ENCODE measurements at regions not wholly inside any gene's neighbourhood (a gene's known extent, or its start where the extent isn't known, plus 50 kb on each side); places are given as distances from the start of the nearest gene placed in this dataset.

- no peak for ATAC-seq (replicated peaks; ENCODE audit: extremely low read depth, poor library complexity, severe bottlenecking)
- Mint-ChIP-seq H3K9me3 (no peaks in the 10 kb centered on the region), H3K4me1 (peaks cover under 1% of the 10 kb centered on the region), H3K27me3 (peaks cover 26% of the 10 kb centered on the region), H3K4me3 (no peak overlapping the region), H3K27ac (ENCODE audit: low read depth) (no peak overlapping the region), H3K36me3 (ENCODE audit: insufficient read depth) (no peaks in the 10 kb centered on the region)
- no peak for DNase-seq (ENCODE audit: low spot score in 2 of 2)
Measured at GRCh38 chr3:72350761-72351505, 497.3 kb downstream of the SHQ1 start.

- H3K4me3 Mint-ChIP-seq, result no peak overlapping the region
- peaks cover 22% of the 10 kb centered on the region for H3K27me3 Mint-ChIP-seq
- DNase-seq (ENCODE audit: low spot score in 2 of 2) (no peak), ATAC-seq (replicated peaks; ENCODE audit: extremely low read depth, poor library complexity, severe bottlenecking) (no peak)
- no peaks in the 10 kb centered on the region for H3K9me3 Mint-ChIP-seq
- H3K4me1 Mint-ChIP-seq, result peaks cover 13% of the 10 kb centered on the region
- no peaks in the 10 kb centered on the region for H3K36me3 Mint-ChIP-seq (ENCODE audit: insufficient read depth)
- H3K27ac Mint-ChIP-seq (ENCODE audit: low read depth), result no peak overlapping the region
Measured at GRCh38 chr3:72348357-72348756, 499.9 kb downstream of the SHQ1 start.

- Mint-ChIP-seq H3K4me1 (peaks cover 13% of the 10 kb centered on the region), H3K27ac (ENCODE audit: low read depth) (no peak overlapping the region), H3K27me3 (peaks cover 18% of the 10 kb centered on the region), H3K9me3 (no peaks in the 10 kb centered on the region), H3K36me3 (ENCODE audit: insufficient read depth) (no peaks in the 10 kb centered on the region), H3K4me3 (no peak overlapping the region)
- no peak for ATAC-seq (replicated peaks; ENCODE audit: extremely low read depth, poor library complexity, severe bottlenecking)
- no peak for DNase-seq (ENCODE audit: low spot score in 2 of 2)
Measured at GRCh38 chr3:72347819-72348319, 500.4 kb downstream of the SHQ1 start.

GRCh38 chr3:72346526-72346926 lies 501.7 kb downstream of the SHQ1 start:
- peaks cover 13% of the 10 kb centered on the region for H3K4me1 Mint-ChIP-seq
- no peaks in the 10 kb centered on the region for H3K36me3 Mint-ChIP-seq (ENCODE audit: insufficient read depth)
- H3K4me3 Mint-ChIP-seq, result no peak overlapping the region
- H3K27ac Mint-ChIP-seq (ENCODE audit: low read depth), result no peak overlapping the region
- H3K9me3 Mint-ChIP-seq, result no peaks in the 10 kb centered on the region
- no peak for ATAC-seq (replicated peaks; ENCODE audit: extremely low read depth, poor library complexity, severe bottlenecking)
- no peak for DNase-seq (ENCODE audit: low spot score in 2 of 2)
- peaks cover 4% of the 10 kb centered on the region for H3K27me3 Mint-ChIP-seq

- ATAC-seq (replicated peaks; ENCODE audit: extremely low read depth, poor library complexity, severe bottlenecking) (no peak), DNase-seq (ENCODE audit: low spot score in 2 of 2) (no peak)
- Mint-ChIP-seq H3K4me1 (peaks cover 13% of the 10 kb centered on the region), H3K4me3 (no peak overlapping the region), H3K27ac (ENCODE audit: low read depth) (no peak overlapping the region), H3K27me3 (no peaks in the 10 kb centered on the region), H3K9me3 (no peaks in the 10 kb centered on the region), H3K36me3 (ENCODE audit: insufficient read depth) (no peaks in the 10 kb centered on the region)
Measured at GRCh38 chr3:72345980-72346379, 502.3 kb downstream of the SHQ1 start.

GRCh38 chr3:72345237-72345878 lies 502.9 kb downstream of the SHQ1 start:
- no peak for DNase-seq (ENCODE audit: low spot score in 2 of 2)
- H3K4me3 Mint-ChIP-seq, result no peak overlapping the region
- H3K4me1 Mint-ChIP-seq, result peaks cover 13% of the 10 kb centered on the region
- ATAC-seq (replicated peaks; ENCODE audit: extremely low read depth, poor library complexity, severe bottlenecking), result no peak
- no peak overlapping the region for H3K27ac Mint-ChIP-seq (ENCODE audit: low read depth)
- H3K9me3 Mint-ChIP-seq, result no peaks in the 10 kb centered on the region
- no peaks in the 10 kb centered on the region for H3K27me3 Mint-ChIP-seq
- H3K36me3 Mint-ChIP-seq (ENCODE audit: insufficient read depth), result no peaks in the 10 kb centered on the region

- Mint-ChIP-seq H3K4me1 (peaks cover 13% of the 10 kb centered on the region), H3K27ac (ENCODE audit: low read depth) (no peak overlapping the region)
Measured at GRCh38 chr3:72344647-72345046, 503.6 kb downstream of the SHQ1 start.

GRCh38 chr3:72344236-72344635 lies 504.0 kb downstream of the SHQ1 start:
- no peak overlapping the region for H3K27ac Mint-ChIP-seq (ENCODE audit: low read depth)
- DNase-seq (ENCODE audit: low spot score in 2 of 2), result no peak
- H3K36me3 Mint-ChIP-seq (ENCODE audit: insufficient read depth), result no peaks in the 10 kb centered on the region
- ATAC-seq (replicated peaks; ENCODE audit: extremely low read depth, poor library complexity, severe bottlenecking), result no peak
- no peaks in the 10 kb centered on the region for H3K27me3 Mint-ChIP-seq
- no peak overlapping the region for H3K4me3 Mint-ChIP-seq
- H3K4me1 Mint-ChIP-seq, result peaks cover 13% of the 10 kb centered on the region
- no peaks in the 10 kb centered on the region for H3K9me3 Mint-ChIP-seq

More at GRCh38 chr3:72344647-72345046, 503.6 kb downstream of the SHQ1 start:
- H3K36me3 Mint-ChIP-seq (ENCODE audit: insufficient read depth), result no peaks in the 10 kb centered on the region
- DNase-seq (ENCODE audit: low spot score in 2 of 2) (no peak), ATAC-seq (replicated peaks; ENCODE audit: extremely low read depth, poor library complexity, severe bottlenecking) (no peak)
- no peaks in the 10 kb centered on the region for H3K9me3 Mint-ChIP-seq
- no peak overlapping the region for H3K4me3 Mint-ChIP-seq
- no peaks in the 10 kb centered on the region for H3K27me3 Mint-ChIP-seq

GRCh38 chr3:72343078-72343477 lies 505.2 kb downstream of the SHQ1 start:
- no peaks in the 10 kb centered on the region for H3K9me3 Mint-ChIP-seq
- no peak overlapping the region for H3K27ac Mint-ChIP-seq (ENCODE audit: low read depth)
- no peaks in the 10 kb centered on the region for H3K36me3 Mint-ChIP-seq (ENCODE audit: insufficient read depth)
- ATAC-seq (replicated peaks; ENCODE audit: extremely low read depth, poor library complexity, severe bottlenecking) (no peak), DNase-seq (ENCODE audit: low spot score in 2 of 2) (no peak)
- H3K4me3 Mint-ChIP-seq, result no peak overlapping the region
- no peaks in the 10 kb centered on the region for H3K27me3 Mint-ChIP-seq
- H3K4me1 Mint-ChIP-seq, result peaks cover 13% of the 10 kb centered on the region

- Mint-ChIP-seq H3K9me3 (no peaks in the 10 kb centered on the region), H3K27ac (ENCODE audit: low read depth) (no peak overlapping the region), H3K27me3 (no peaks in the 10 kb centered on the region), H3K36me3 (ENCODE audit: insufficient read depth) (no peaks in the 10 kb centered on the region), H3K4me1 (peaks cover 13% of the 10 kb centered on the region), H3K4me3 (no peak overlapping the region)
- ATAC-seq (replicated peaks; ENCODE audit: extremely low read depth, poor library complexity, severe bottlenecking) (no peak), DNase-seq (ENCODE audit: low spot score in 2 of 2) (no peak)
Measured at GRCh38 chr3:72342450-72342849, 505.8 kb downstream of the SHQ1 start.

GRCh38 chr3:72341920-72342319 lies 506.3 kb downstream of the SHQ1 start:
- Mint-ChIP-seq H3K4me1 (peaks cover 13% of the 10 kb centered on the region), H3K4me3 (no peak overlapping the region), H3K9me3 (no peaks in the 10 kb centered on the region), H3K36me3 (ENCODE audit: insufficient read depth) (no peaks in the 10 kb centered on the region), H3K27me3 (no peaks in the 10 kb centered on the region), H3K27ac (ENCODE audit: low read depth) (no peak overlapping the region)
- DNase-seq (ENCODE audit: low spot score in 2 of 2) (no peak), ATAC-seq (replicated peaks; ENCODE audit: extremely low read depth, poor library complexity, severe bottlenecking) (no peak)

GRCh38 chr3:72341380-72341770 lies 506.9 kb downstream of the SHQ1 start:
- Mint-ChIP-seq H3K4me1 (peaks cover 13% of the 10 kb centered on the region), H3K36me3 (ENCODE audit: insufficient read depth) (no peaks in the 10 kb centered on the region), H3K9me3 (no peaks in the 10 kb centered on the region), H3K4me3 (no peak overlapping the region), H3K27me3 (no peaks in the 10 kb centered on the region), H3K27ac (ENCODE audit: low read depth) (no peak overlapping the region)
- DNase-seq (ENCODE audit: low spot score in 2 of 2) (no peak), ATAC-seq (replicated peaks; ENCODE audit: extremely low read depth, poor library complexity, severe bottlenecking) (no peak)

Data from central memory CD8-positive, alpha-beta T cell (primary cell).